Upper lobe of left lung (tissue), 6 donors: ENCODE measurements at regions not wholly inside any gene's neighbourhood (a gene's known extent, or its start where the extent isn't known, plus 50 kb on each side); places are given as distances from the start of the nearest gene placed in this dataset.

ENCODE experiments used
- ATAC-seq, 2 donors: fragments of 200-7000 bp; cut with Tn5 transposase; one replicate each; pipeline ENCODE4 v1.9.1; 2022; ENCODE audit warnings: mild to moderate bottlenecking in 2 of 2, moderate library complexity in 2 of 2; ENCODE audit not compliant: low FRiP score in 2 of 2
- DNase-seq, 2 donors: peaks; one replicate each; pipeline ENCODE4 v3.0.0-alpha.2; 2019 to 2020
- H3K27ac ChIP-seq, 4 donors: fragments of 200-600 bp; sonication (generic); one replicate each; pipeline ENCODE4 v1.5.1; 2016 to 2019
- H3K27me3 ChIP-seq, 4 donors: fragments of 200-600 bp; sonication (generic); one replicate each; pipeline ENCODE4 v1.5.1; 2017 to 2019
- H3K36me3 ChIP-seq, 4 donors: fragments of 200-600 bp; sonication (generic); one replicate each; pipeline ENCODE4 v1.5.1; 2016 to 2019
- H3K4me1 ChIP-seq, 4 donors: fragments of 200-600 bp; sonication (generic); one replicate each; pipeline ENCODE4 v1.5.1; 2018 to 2019
- H3K4me3 ChIP-seq, 4 donors: fragments of 200-600 bp; sonication (generic); one replicate each; pipeline ENCODE4 v1.5.1; 2017 to 2019; ENCODE audit warnings: mild to moderate bottlenecking in 2 of 4, moderate library complexity in 1 of 4
- H3K9me3 ChIP-seq, 4 donors: fragments of 200-600 bp; sonication (generic); one replicate each; pipeline ENCODE4 v1.5.1; 2018 to 2019
- EP300 ChIP-seq, 4 donors: sonication (generic); formaldehyde crosslinking; IDR thresholded peaks; one replicate each; pipeline ENCODE4 v1.5.1; 2017; ENCODE audit warnings: antibody characterized with exemption in 4 of 4, control low read depth in 2 of 4
- POLR2A ChIP-seq, 4 donors: fragments of 450-650 bp; IDR thresholded peaks; one replicate each; pipeline ENCODE4 v1.5.1; 2016 to 2017; ENCODE audit warnings: antibody characterized with exemption in 4 of 4, mild to moderate bottlenecking in 2 of 4
- POLR2AphosphoS5 ChIP-seq, 2 donors: sonication (generic); formaldehyde crosslinking; IDR thresholded peaks; one replicate each; pipeline ENCODE4 v1.5.1; 2017; ENCODE audit warnings: antibody characterized with exemption in 2 of 2
- WGBS, 2 donors: methylation state at CpG; one replicate each; pipeline ENCODE4 v1.1.5; 2017 to 2018; 5-methylcytosine and 5-hydroxymethylcytosine counted together
- TF ChIP-seq, protein P1 (sequence below), 6 experiments: fragments of 450-650 bp in 4 of 6; fragments of 200-600 bp in 2 of 6; sonication (generic) in 2 of 6; IDR thresholded peaks; one replicate each; pipeline ENCODE4 v1.5.1; 2016 to 2019; ENCODE audit warnings: antibody characterized with exemption in 6 of 6
- donor health status: DM: no; HTN: no; CAD: no; lungs with moderate emphysema.
- donor health status: DM: no; HTN: yes; CAD: no; lungs with severe emphysema.

DNA sequence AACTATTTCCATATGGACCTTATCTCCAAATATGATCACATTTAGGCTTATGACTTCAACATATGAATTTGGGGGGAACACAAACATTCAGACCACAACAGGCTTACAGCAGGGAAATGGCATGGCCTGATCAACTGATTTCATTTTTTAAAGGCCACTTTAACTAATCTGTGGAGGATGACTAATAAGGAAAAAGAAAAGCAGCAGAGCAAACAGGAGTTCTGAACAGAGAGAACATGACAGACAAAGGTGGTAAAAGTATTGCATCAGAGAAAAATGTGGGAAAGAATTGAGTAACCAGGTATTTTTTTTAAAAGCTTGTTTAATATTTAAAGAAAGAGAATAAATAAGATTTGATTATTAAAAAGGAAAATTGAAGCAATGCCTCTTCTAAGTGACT is 366.1 kb upstream of the TMPO start:
- TF ChIP-seq POLR2AphosphoS5 (IDR thresholded peaks at IDR 0.05) (no peak), EP300 (IDR thresholded peaks at IDR 0.05) (no peak), POLR2A (IDR thresholded peaks at IDR 0.05) (no peak)
- TF ChIP-seq, protein P1, sequence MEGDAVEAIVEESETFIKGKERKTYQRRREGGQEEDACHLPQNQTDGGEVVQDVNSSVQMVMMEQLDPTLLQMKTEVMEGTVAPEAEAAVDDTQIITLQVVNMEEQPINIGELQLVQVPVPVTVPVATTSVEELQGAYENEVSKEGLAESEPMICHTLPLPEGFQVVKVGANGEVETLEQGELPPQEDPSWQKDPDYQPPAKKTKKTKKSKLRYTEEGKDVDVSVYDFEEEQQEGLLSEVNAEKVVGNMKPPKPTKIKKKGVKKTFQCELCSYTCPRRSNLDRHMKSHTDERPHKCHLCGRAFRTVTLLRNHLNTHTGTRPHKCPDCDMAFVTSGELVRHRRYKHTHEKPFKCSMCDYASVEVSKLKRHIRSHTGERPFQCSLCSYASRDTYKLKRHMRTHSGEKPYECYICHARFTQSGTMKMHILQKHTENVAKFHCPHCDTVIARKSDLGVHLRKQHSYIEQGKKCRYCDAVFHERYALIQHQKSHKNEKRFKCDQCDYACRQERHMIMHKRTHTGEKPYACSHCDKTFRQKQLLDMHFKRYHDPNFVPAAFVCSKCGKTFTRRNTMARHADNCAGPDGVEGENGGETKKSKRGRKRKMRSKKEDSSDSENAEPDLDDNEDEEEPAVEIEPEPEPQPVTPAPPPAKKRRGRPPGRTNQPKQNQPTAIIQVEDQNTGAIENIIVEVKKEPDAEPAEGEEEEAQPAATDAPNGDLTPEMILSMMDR (IDR thresholded peaks at IDR 0.05), result no peak
- no peaks in the 10 kb centered on the region for H3K4me1 ChIP-seq
- no peak overlapping the region for H3K4me3 ChIP-seq
- H3K9me3 ChIP-seq, result no peaks in the 10 kb centered on the region
- ATAC-seq (no peak), DNase-seq (no peak)
- no peak overlapping the region for H3K27ac ChIP-seq
- no peaks in the 10 kb centered on the region for H3K27me3 ChIP-seq
- no peaks in the 10 kb centered on the region for H3K36me3 ChIP-seq

DNA sequence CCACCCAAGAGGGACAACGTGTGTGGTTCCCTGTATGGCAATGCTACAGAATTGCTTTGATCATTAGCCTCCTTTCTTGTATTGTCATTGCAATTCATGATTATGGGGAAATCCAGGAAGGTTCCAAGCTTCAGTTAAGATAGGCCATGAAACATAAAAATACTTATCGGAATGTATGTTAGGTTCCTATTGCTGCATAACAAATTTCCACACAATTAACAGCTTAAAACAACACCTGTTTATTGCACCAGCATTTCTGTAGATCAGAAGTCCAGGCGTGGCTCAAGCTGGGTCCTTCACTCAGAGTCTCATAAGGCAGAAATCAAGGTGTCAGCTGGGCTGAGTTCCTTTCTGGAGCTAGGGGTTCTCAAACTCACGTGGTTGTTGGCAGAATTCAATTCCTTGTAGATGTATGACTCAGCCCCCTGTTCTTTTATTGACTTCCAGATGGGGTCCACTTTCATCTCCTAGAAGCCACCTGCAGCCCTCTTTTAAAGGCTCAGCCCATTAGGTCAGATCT is 365.6 kb upstream of the TMPO start:
- no peak overlapping the region for H3K4me3 ChIP-seq
- no peaks in the 10 kb centered on the region for H3K36me3 ChIP-seq
- no peaks in the 10 kb centered on the region for H3K9me3 ChIP-seq
- ATAC-seq, result no peak
- TF ChIP-seq POLR2AphosphoS5 (IDR thresholded peaks at IDR 0.05), result no peak
- no peak for TF ChIP-seq EP300 (IDR thresholded peaks at IDR 0.05)
- TF ChIP-seq, protein P1 (IDR thresholded peaks at IDR 0.05), result no peak
- no peak for TF ChIP-seq POLR2A (IDR thresholded peaks at IDR 0.05)
- no peaks in the 10 kb centered on the region for H3K27me3 ChIP-seq
- no peak overlapping the region for H3K27ac ChIP-seq
- H3K4me1 ChIP-seq, result no peaks in the 10 kb centered on the region
- no peak for DNase-seq
- 81 to 92% methylated on average over 4 of the region's 4 CpGs for WGBS, 2 donors

DNA sequence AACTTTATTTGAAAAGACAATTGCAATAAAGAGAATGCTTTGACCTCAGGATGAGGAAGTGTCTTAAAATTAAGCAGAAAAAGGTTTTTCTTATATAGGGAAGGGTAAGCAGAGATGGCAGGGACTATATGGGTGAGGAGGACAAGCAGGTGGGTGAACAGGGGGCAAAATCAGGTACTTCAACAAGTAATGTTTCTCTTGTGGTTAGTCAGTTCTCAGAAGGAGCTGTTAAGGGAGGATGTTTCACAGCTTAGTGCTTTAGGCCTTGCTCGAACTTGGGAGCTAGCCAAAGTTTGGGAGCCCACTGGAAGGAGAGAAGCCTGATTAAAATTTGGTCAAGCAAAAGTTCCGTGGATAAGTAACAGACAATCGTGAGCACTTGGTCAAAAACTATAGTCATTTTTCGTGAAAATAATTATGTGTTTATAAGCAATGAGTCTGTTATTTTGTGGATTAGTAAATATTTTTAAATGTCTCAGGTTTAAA is 364.2 kb upstream of the TMPO start:
- Histone ChIP-seq H3K27me3 (no peaks in the 10 kb centered on the region), H3K27ac (no peak overlapping the region), H3K4me1 (no peaks in the 10 kb centered on the region), H3K36me3 (no peaks in the 10 kb centered on the region), H3K9me3 (no peaks in the 10 kb centered on the region), H3K4me3 (no peak overlapping the region)
- 78 to 83% methylated on average over 4 of the region's 4 CpGs for WGBS, 2 donors
- ATAC-seq, result no peak
- no peak for DNase-seq
- TF ChIP-seq POLR2A (IDR thresholded peaks at IDR 0.05) (no peak), POLR2AphosphoS5 (IDR thresholded peaks at IDR 0.05) (no peak), EP300 (IDR thresholded peaks at IDR 0.05) (no peak)
- TF ChIP-seq, protein P1 (IDR thresholded peaks at IDR 0.05), result no peak

DNA sequence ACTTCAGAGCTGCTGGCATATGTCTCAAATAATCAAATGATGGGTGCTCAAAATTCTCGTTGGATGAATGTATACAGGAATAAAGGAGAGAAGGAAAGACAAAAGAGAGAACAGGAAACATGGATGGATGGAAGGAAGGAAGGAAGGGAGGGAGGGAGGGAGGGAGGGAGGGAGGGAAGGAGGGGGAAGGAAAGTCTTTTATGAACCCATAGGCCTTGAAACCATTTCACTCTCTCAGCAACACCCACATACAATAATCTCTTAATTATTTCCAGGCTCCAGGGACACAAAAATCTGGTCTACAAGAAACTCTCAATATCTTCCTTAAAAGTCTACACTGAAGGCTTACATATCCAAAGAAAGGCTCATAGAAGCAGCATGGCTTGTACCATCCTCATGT is 363.4 kb upstream of the TMPO start:
- Histone ChIP-seq H3K27ac (no peak overlapping the region), H3K36me3 (no peaks in the 10 kb centered on the region), H3K9me3 (no peaks in the 10 kb centered on the region), H3K4me3 (no peak overlapping the region), H3K4me1 (no peaks in the 10 kb centered on the region), H3K27me3 (no peaks in the 10 kb centered on the region)
- ATAC-seq, result no peak
- 42 to 57% methylated on average over 1 of the region's 1 CpG for WGBS, 2 donors
- TF ChIP-seq POLR2A (IDR thresholded peaks at IDR 0.05), result no peak
- no peak for TF ChIP-seq EP300 (IDR thresholded peaks at IDR 0.05)
- TF ChIP-seq, protein P1 (IDR thresholded peaks at IDR 0.05), result no peak
- TF ChIP-seq POLR2AphosphoS5 (IDR thresholded peaks at IDR 0.05), result no peak
- no peak for DNase-seq

DNA sequence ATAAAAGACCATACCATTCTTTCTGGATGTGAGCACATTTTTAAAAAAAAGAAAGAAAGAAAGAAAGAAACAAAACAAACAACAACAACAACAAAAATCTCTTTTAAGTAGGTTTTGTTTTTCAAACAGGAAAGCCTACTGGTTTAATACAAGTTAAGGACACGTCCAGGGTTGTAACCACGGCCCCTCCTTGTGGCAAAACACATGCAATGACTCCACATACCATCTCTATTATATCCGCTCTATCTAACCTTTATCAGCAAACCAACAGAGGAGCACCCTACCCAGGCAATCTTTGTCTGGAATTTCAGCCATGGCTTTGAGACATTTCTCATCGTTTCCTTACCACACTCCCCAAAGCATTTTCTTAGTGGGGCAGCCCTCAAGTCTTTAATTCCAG is 360.5 kb upstream of the TMPO start:
- no peak for DNase-seq
- no peaks in the 10 kb centered on the region for H3K9me3 ChIP-seq
- H3K36me3 ChIP-seq, result no peaks in the 10 kb centered on the region
- no peak for TF ChIP-seq POLR2A (IDR thresholded peaks at IDR 0.05)
- TF ChIP-seq, protein P1 (IDR thresholded peaks at IDR 0.05), result peak in 2 of 6 experiments; percentile 11 to 18
- no peak for TF ChIP-seq EP300 (IDR thresholded peaks at IDR 0.05)
- TF ChIP-seq POLR2AphosphoS5 (IDR thresholded peaks at IDR 0.05), result no peak
- no peak overlapping the region for H3K4me3 ChIP-seq
- H3K27ac ChIP-seq, result no peak overlapping the region
- WGBS, 2 donors, result 20 to 25% methylated on average over 4 of the region's 4 CpGs
- H3K4me1 ChIP-seq, result no peaks in the 10 kb centered on the region
- no peak for ATAC-seq
- no peaks in the 10 kb centered on the region for H3K27me3 ChIP-seq
